ENCODE measurements at regions not wholly inside any gene's neighbourhood (a gene's known extent, or its start where the extent isn't known, plus 50 kb on each side); places are given as distances from the start of the nearest gene placed in this dataset.

- H3K27me3 ChIP-seq (ENCODE audit: control insufficient read depth in 2 of 2, insufficient read depth in 2 of 2, low read length in 2 of 2) = peaks cover 0 to 8% of the 10 kb centered on the region in 2 experiments
- H4K20me1 ChIP-seq (replicated peaks; ENCODE audit: control insufficient read depth, extremely low read depth, insufficient read depth, low read length) = no peaks in the 10 kb centered on the region
- dilution Hi-C loops (cut with MboI; ENCODE audit: extremely low pct_ligation_motif_present, low sequenced_read_pairs) (no loop called here), intact Hi-C loops (cut with micrococcal nuclease) (loop anchor here (10.0 kb wide), 1 partner anchor 196 kb away; no protein-coding TSS in a partner anchor)
- H3K9me3 ChIP-seq (replicated peaks; ENCODE audit: control insufficient read depth, insufficient read depth, low read length) = no peaks in the 10 kb centered on the region
- H3K27ac ChIP-seq (ENCODE audit: insufficient read depth, low read depth, low read length) = no peak overlapping the region
- H3K36me3 ChIP-seq (ENCODE audit: control insufficient read depth in 2 of 2, extremely low read depth in 1 of 2, insufficient read depth in 2 of 2, low read length in 2 of 2) = no peaks in the 10 kb centered on the region
- no peak overlapping the region for H3K4me2 ChIP-seq (ENCODE audit: insufficient read depth, low read length)
- H3K4me1 ChIP-seq (ENCODE audit: control insufficient read depth, extremely low read depth, insufficient read depth, low read length) = no peaks in the 10 kb centered on the region
- TF ChIP-seq MYC (IDR thresholded peaks at IDR 0.05; ENCODE audit: low read depth, low read length) (no peak), POLR2A (IDR thresholded peaks at IDR 0.05; ENCODE audit: low read depth, low read length) (no peak), EZH2 (IDR thresholded peaks at IDR 0.05; ENCODE audit: borderline replicate concordance, low read depth, low read length, severe bottlenecking) (no peak), JUN (IDR thresholded peaks at IDR 0.05; ENCODE audit: borderline replicate concordance, insufficient read depth, insufficient read length, low read depth) (no peak), FOS (IDR thresholded peaks at IDR 0.05; ENCODE audit: borderline replicate concordance, insufficient read depth, low read length) (no peak), CTCF (IDR thresholded peaks at IDR 0.05; ENCODE audit: extremely low read depth in 1 of 2, insufficient read depth in 1 of 2, low read depth in 1 of 2, low read length in 2 of 2) (no peak), MAX (IDR thresholded peaks at IDR 0.05; ENCODE audit: insufficient read depth, insufficient read length) (no peak), GATA2 (IDR thresholded peaks at IDR 0.05; ENCODE audit: insufficient read depth, insufficient read length, low read depth, low read length) (no peak), POLR2AphosphoS5 (IDR thresholded peaks at IDR 0.05; ENCODE audit: insufficient read depth, low read depth, low read length) (no peak)
- no peaks in the 10 kb centered on the region for H3K9me1 ChIP-seq (replicated peaks; ENCODE audit: control insufficient read depth, extremely low read depth, insufficient read depth, low read length)
- DNase-seq (ENCODE audit: low read depth, low spot score) (no peak), FAIRE-seq (no peak)
- POLR2A ChIA-PET = no interaction called here
- no peak overlapping the region for H3K4me3 ChIP-seq (replicated peaks in 1 of 3; ENCODE audit: insufficient read depth in 1 of 3, low read depth in 1 of 3, low read length in 3 of 3)
- no TSS peak for BruUV-seq (replicated peaks)
- CTCF ChIA-PET = no interaction called here
- H3K79me2 ChIP-seq (ENCODE audit: control insufficient read depth, insufficient read depth, low read length) = no peaks in the 10 kb centered on the region
- no peak overlapping the region for H2AFZ ChIP-seq (ENCODE audit: low read depth, low read length)
- no peak overlapping the region for H3K9ac ChIP-seq (replicated peaks; ENCODE audit: extremely low read depth, insufficient read depth, low read length)
Measured at GRCh38 chr12:78398750-78399149, 465.8 kb upstream of the SYT1 start.
